ENCODE measurements at regions not wholly inside any gene's neighbourhood (a gene's known extent, or its start where the extent isn't known, plus 50 kb on each side); places are given as distances from the start of the nearest gene placed in this dataset.

- TF ChIP-seq CTCF (IDR thresholded peaks at IDR 0.05) (no peak), POLR2A (IDR thresholded peaks at IDR 0.05) (no peak)
Measured at GRCh38 chr14:44701563-44702263, 194.6 kb upstream of the FSCB start.

Data from ovary (tissue), 3 donors.